HG03095 (cell line): ENCODE measurements at regions not wholly inside any gene's neighbourhood (a gene's known extent, or its start where the extent isn't known, plus 50 kb on each side); places are given as distances from the start of the nearest gene placed in this dataset.
A peak's percentile ranks its signal among the peaks of the same experiment; 100 is the strongest.

ENCODE experiments used
- ATAC-seq: cut with Tn5 transposase; IDR thresholded peaks from one replicate; pipeline ENCODE4 v1.9.1; 2021; ENCODE audit warnings: moderate library complexity; ENCODE audit not compliant: unreplicated experiment

GRCh38 chr1:209232759-209233158 is 350.8 kb upstream of the CAMK1G start:
- ATAC-seq = no peak

DNA sequence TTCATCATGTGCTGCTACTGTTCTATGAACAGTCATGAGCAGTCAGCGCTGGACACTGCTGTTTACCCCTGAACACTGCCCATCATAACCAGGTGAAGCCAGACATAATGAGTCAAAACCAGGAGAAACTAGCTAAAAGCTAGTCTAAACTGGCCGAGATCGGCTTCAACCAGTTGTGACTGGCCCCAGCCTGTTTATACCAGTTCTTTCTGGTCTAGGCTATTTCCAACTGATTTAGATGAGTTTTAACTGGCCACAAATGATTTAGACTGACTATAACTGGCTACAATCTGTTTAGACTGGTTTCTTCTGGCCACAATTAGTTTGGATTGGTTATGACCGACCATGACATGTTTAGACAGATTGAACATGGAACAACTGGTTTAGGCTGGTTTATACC is 348.3 kb upstream of the CAMK1G start:
- no peak for ATAC-seq

- ATAC-seq = no peak
Measured at GRCh38 chr1:209238356-209238755, 345.2 kb upstream of the CAMK1G start.

DNA sequence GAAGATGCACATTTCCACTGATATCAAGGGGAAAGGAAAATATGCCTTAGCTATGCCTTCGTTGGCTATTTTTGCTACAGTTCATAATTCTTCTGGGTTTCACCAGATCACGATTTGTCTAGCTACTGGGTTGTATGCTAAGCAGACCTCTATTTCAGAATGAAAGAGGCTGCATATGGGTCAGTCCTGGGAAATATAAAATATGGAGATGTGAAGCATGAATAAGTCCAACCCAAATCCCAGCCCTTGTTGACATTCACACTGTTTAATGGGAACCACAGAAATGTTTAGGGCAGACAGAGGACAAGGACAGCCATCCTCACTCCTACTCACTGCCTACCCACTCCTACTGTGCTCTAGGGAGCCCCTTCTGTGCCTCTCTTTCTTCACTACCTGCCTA is 343.2 kb upstream of the CAMK1G start:
- ATAC-seq = no peak

- no peak for ATAC-seq
Measured at GRCh38 chr1:209241487-209241886, 342.0 kb upstream of the CAMK1G start.

DNA sequence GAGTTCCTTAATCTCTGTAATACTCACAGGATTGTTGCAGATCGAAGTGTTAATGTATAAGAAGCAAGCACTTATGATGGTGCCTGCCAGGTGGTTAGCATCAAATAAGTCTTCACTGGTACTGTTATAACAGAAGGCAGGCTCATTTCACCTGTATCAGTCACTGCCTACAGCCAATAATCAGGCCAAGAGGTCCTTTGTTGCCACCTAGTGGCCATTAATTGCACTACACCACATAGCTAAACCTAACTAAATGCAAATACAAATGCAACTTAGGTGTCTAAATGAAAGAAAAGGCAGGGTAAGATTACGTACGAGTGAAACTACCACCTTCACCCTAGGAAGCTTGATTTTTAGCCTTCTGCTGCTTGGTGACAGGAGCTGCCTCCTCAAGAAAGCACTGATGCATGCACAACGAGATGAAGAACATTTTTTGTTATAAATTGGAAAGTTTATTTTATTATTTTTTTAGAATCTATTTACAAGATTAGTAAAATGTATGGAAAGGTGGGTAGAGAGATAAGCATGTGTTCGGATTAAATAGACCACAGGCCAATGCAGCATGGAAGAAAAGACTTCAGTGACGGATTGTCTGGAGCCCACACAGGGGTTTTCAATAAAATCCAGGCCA is 334.8 kb upstream of the CAMK1G start:
- ATAC-seq = peak; percentile 86

DNA sequence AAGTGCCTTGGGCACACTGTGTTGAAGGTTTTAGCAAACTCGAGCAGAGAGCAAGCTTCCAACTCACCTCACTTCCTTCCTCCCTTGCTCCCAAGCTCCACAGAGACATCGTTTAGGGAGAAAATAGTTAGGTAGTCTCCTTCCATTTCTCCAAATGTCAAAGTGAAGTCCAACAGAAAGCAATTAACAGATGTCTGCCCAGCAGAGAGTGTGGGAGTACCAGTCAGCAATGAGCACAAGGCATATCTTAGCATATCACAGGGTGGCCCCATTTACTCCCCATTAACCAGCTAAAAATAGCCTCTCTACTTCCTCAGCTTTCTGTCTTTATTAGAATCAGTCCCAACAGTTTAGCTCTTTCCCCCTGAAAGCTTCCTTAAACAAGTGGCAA is 334.2 kb upstream of the CAMK1G start:
- ATAC-seq = no peak

DNA sequence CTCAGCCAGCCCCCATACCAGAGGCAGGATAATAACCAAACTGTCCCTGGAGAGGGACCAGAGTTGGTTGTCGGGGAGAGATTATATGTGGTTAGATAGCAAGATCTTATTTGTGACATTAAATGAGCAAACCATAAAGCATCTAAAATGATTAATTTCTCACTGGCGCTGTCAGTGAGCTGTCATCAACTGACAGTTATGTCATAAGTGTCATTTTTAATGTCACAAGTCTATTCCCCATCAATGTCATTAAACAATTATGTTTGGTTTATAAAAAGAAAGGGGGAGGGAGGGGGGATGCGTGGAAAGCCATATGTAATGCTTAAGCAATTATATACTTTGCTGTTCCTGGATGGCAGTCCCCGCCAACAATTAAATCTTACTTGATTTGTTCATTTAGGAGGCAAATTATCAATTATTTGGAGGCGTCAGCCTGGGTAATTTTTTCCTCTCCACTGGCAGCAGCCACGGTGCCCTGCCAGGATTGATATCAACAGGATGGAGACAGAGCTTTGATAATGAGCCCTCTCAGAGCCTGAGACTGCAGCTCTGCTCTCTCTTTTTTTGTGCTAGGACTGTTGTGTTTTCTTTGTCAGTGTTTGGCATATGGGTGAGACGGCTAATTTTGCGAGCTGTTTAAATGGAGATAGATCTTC is 333.6 kb upstream of the CAMK1G start:
- ATAC-seq = no peak

DNA sequence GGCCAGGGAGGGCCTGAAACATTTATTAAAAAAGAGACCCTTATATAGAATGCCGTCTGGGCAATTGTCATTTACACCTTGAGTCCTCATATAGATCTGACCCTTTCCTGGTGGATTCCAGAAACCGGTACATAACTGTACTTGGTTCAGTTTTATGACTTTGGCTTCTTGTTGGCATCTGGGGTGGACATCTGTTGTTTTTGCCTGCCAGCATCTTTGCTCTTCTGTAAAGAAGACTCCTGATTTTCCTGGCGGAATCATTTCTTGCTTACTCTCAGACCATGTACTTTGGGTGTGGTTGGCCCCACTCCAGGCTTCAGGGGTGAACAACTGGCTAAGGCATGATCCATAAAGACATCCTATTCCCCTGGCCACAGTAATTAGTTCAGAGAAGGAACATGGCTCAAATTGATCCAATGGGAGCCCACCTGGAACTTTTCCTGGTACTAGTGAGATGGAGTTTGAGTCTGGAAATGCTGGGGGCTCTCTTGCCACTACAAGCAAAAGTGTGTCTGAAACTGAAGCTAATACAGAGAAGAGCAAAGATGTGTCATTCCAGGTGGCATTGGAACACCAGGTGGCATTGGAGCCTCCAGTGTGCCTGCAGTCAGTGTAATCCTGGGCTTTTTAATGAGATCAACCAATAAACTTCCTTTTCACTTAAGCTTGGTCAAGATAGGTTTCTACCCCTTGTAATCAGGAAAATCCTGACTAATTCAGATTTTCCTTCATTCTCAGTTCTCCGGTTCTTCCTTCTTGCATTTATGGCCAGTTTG is 332.5 kb upstream of the CAMK1G start:
- no peak for ATAC-seq

DNA sequence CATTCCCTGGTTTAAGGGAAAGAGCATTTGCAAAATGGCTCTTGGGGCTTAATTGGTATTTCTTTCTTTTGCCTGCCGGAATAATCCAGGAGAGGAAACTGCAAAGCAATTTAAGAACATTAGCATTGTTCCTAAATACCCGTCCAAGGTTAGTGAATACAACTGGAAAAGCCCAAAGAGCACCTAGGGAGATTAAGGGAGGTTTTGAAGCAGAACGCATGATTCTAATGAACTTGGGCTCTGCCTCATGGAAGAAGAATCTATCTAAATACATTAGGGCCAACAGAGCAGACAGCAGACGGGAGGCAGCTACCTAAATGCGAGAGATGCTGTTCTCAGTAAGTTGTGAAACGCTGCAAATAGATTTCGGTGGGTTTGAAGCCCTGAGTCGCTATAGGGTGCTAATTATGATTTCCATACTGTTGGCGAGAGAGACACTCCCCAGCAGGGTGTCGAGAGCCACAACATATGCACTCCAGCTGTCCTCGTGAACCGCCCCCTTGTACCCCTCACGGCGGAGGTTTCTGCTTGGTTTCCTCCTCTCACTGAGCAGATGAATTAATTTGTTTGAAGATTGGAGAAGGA is 326.7 kb upstream of the CAMK1G start:
- no peak for ATAC-seq

GRCh38 chr1:209257454-209257853 is 326.1 kb upstream of the CAMK1G start:
- ATAC-seq = no peak

DNA sequence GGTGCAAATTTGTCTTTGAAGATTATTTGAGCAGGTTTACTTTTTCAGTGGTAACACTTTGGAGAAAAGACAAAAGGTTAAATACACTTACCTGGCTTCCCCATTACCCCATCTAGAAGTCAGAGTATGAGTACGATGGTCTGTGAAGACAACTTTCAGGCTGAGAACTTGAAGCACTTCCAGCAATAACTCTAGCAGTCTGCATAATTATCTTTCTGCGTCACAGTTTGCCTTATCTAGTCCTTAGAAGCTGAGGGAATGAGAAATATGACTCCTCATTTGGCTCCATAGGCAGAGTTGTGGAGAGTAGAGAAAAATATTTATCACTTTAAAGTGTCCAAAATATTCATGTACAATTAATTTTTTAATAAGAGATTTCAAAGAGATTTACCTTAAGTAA is 323.4 kb upstream of the CAMK1G start:
- no peak for ATAC-seq

DNA sequence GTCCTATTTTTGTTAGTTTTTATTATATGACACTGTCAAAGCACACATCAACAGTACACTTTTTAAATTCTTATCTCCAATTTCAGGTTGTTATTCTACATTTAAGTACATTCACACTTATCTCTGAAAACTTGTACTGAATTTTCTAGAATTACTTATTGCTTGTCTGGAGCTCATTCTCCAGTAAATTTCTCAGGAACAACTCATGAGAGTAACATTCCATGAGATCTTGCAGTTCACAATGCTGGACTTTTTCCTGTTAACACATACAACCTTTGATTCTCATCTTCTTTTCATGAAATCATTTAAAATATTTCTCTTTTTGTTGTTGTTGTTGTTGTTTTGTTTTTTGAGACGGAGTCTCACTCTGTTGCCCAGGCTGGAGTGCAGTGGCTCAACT is 320.9 kb upstream of the CAMK1G start:
- no peak for ATAC-seq

DNA sequence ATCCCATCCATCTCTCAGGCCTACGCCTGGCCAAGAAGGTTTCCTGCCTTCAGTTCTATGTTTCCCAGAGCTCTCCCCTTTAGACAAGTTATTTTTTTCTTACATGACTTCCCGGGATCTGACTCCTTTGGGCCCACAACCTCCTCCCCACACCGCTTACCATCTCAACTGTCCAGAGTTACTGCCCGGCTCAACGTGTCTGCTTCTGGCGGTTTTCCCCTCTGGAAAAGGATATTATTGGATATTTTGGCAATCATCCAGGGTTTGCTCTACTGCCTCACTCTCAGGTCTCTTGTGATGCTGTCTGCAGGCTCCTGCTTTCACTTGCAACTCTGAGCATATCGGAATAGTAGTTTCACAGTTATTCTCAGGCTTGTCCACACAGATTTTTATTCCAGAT is 318.2 kb upstream of the CAMK1G start:
- ATAC-seq = no peak

DNA sequence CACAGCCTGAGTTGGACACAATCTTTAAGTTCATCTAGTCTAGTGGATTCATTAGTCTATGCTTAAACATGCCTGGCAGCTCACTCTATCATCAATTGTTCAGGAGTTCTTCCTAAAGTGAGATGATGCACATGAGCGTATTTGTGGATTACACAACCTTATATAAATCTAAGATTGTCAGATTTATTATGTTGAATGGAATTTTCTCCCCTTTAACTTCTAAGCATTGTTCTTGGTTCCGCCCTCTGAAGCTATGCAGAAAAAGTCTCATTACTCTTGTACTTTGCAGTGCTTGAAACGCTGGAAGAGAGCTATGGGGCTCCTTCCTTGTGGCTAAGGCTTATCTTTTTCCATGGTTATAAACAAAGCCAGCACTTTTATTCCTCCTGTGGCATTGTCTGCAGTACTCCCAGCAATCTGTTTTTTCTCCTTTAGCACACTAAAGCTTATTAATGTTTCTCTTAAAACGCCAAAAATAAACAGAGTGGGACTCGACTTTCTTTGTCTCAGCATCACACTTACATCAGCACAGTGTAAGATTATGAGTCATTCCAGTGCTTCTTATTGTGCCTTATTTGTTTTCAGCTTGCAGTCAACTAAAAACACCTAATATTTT is 316.8 kb upstream of the CAMK1G start:
- no peak for ATAC-seq

- ATAC-seq = no peak
Measured at GRCh38 chr1:209267968-209268367, 315.5 kb upstream of the CAMK1G start.

DNA sequence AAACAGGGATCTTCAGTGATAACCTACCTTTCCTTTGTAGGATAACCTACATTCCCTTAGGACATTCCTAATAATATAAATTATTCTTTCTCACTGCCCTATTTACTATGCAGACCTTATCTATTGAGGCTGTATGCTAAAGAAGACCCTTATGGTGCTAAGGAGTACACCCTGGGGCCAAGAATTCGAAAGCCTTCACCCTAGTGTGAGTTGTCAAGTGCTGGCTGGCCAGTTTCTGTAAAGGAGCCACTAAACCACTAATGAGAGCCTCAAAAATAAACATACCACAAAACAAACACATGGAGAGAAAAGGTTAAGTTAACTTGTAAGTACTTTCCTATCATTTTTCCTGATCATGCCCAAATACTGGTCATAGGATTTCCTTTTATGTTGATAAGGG is 315.0 kb upstream of the CAMK1G start:
- no peak for ATAC-seq

- no peak for ATAC-seq
Measured at GRCh38 chr1:209276321-209276720, 307.2 kb upstream of the CAMK1G start.

- ATAC-seq = no peak
Measured at GRCh38 chr1:209277662-209278061, 305.9 kb upstream of the CAMK1G start.

GRCh38 chr1:209291715-209292114 is 291.8 kb upstream of the CAMK1G start:
- ATAC-seq = no peak

GRCh38 chr1:209302779-209303568 is 280.5 kb upstream of the CAMK1G start:
- ATAC-seq = no peak
